H9 (cell line): ENCODE measurements at regions not wholly inside any gene's neighbourhood (a gene's known extent, or its start where the extent isn't known, plus 50 kb on each side); places are given as distances from the start of the nearest gene placed in this dataset.

Source experiments
- DNase-seq: peaks from one replicate; pipeline ENCODE4 v3.0.0-alpha.2; 2017
- H2AFZ ChIP-seq: one replicate; pipeline ENCODE4 v1.6.1; 2013; ENCODE audit warnings: mild to moderate bottlenecking, low read length, control low read depth, moderate library complexity
- H2AK5ac ChIP-seq: 2 replicates; pipeline ENCODE4 v1.6.1; 2013; ENCODE audit warnings: low read length, control low read depth, mixed read lengths; ENCODE audit not compliant: insufficient read length
- H2BK120ac ChIP-seq: one replicate; pipeline ENCODE4 v1.6.1; 2013; ENCODE audit warnings: low read depth, mild to moderate bottlenecking, low read length, control low read depth, inconsistent platforms; ENCODE audit not compliant: poor library complexity, severe bottlenecking
- H2BK12ac ChIP-seq: 2 replicates; pipeline ENCODE4 v1.6.1; 2013; ENCODE audit warnings: low read length, control low read depth, mixed read lengths, low read depth; ENCODE audit not compliant: insufficient read length
- H2BK15ac ChIP-seq: 2 replicates; pipeline ENCODE4 v1.6.1; 2013; ENCODE audit warnings: low read depth, low read length, control low read depth
- H2BK20ac ChIP-seq: one replicate; pipeline ENCODE4 v1.6.1; 2013; ENCODE audit warnings: low read depth, mild to moderate bottlenecking, low read length, control low read depth, inconsistent platforms; ENCODE audit not compliant: poor library complexity, severe bottlenecking
- H2BK5ac ChIP-seq: 2 replicates; pipeline ENCODE4 v1.6.1; 2013; ENCODE audit warnings: low read length, control low read depth, mixed read lengths; ENCODE audit not compliant: insufficient read length
- H3K14ac ChIP-seq: 2 replicates; pipeline ENCODE4 v1.6.1; 2013; ENCODE audit warnings: low read length, control low read depth; ENCODE audit not compliant: insufficient read depth
- H3K18ac ChIP-seq: 2 replicates; pipeline ENCODE4 v1.6.1; 2013; ENCODE audit warnings: low read depth, mild to moderate bottlenecking, mixed read lengths, low read length, control low read depth; ENCODE audit not compliant: insufficient read length
- H3K23ac ChIP-seq: 2 replicates; pipeline ENCODE4 v1.6.1; 2013; ENCODE audit warnings: low read length, control low read depth, mixed read lengths, low read depth; ENCODE audit not compliant: insufficient read length
- H3K23me2 ChIP-seq: 2 replicates; pipeline ENCODE4 v1.6.1; 2013; ENCODE audit warnings: low read depth, mild to moderate bottlenecking, mixed read lengths, low read length, control low read depth; ENCODE audit not compliant: insufficient read length, poor library complexity, severe bottlenecking
- H3K27ac ChIP-seq: 2 replicates; pipeline ENCODE4 v1.5.1; 2013; ENCODE audit warnings: low read length, control low read depth, mixed read lengths, low read depth; ENCODE audit not compliant: insufficient read length
- H3K27me3 ChIP-seq: 2 replicates; pipeline ENCODE4 v1.6.1; 2013; ENCODE audit warnings: low read length, control low read depth, inconsistent platforms; ENCODE audit not compliant: insufficient read depth
- H3K4ac ChIP-seq: 2 replicates; pipeline ENCODE4 v1.6.1; 2013; ENCODE audit warnings: low read depth, mild to moderate bottlenecking, control low read depth, inconsistent platforms, low read length, moderate library complexity
- H3K4me1 ChIP-seq: 2 replicates; pipeline ENCODE4 v1.6.1; 2013; ENCODE audit warnings: low read length, control low read depth, inconsistent platforms; ENCODE audit not compliant: insufficient read depth
- H3K4me2 ChIP-seq: 2 replicates; pipeline ENCODE4 v1.6.1; 2013; ENCODE audit warnings: low read length, control low read depth, mixed read lengths; ENCODE audit not compliant: insufficient read length, insufficient read depth
- H3K56ac ChIP-seq: 2 replicates; pipeline ENCODE4 v1.6.1; 2013; ENCODE audit warnings: low read depth, mild to moderate bottlenecking, mixed read lengths, low read length, control low read depth; ENCODE audit not compliant: insufficient read length
- H3K79me1 ChIP-seq: 2 replicates; pipeline ENCODE4 v1.6.1; 2013; ENCODE audit warnings: low read depth, mild to moderate bottlenecking, moderate library complexity, low read length, control low read depth, inconsistent platforms; ENCODE audit not compliant: insufficient read depth, poor library complexity, severe bottlenecking
- H3K79me2 ChIP-seq: 2 replicates; pipeline ENCODE4 v1.6.1; 2013; ENCODE audit warnings: low read length, control low read depth, inconsistent platforms; ENCODE audit not compliant: insufficient read depth
- H3K9ac ChIP-seq: 2 replicates; pipeline ENCODE4 v1.6.1; 2013; ENCODE audit warnings: low read length, control low read depth, mixed read lengths; ENCODE audit not compliant: insufficient read length; ENCODE audit errors: extremely low read depth
- H3K9me3 ChIP-seq: one replicate; pipeline ENCODE4 v1.6.1; 2013; ENCODE audit warnings: low read depth, low read length, inconsistent platforms; ENCODE audit not compliant: control insufficient read depth
- H3T11ph ChIP-seq: one replicate; pipeline ENCODE4 v1.6.1; 2013; ENCODE audit warnings: mild to moderate bottlenecking, low read length, control low read depth, inconsistent platforms
- H4K20me1 ChIP-seq: one replicate; pipeline ENCODE4 v1.6.1; 2013; ENCODE audit not compliant: control insufficient read depth, insufficient read length, insufficient read depth
- H4K5ac ChIP-seq: 2 replicates; pipeline ENCODE4 v1.6.1; 2013; ENCODE audit warnings: low read depth, mild to moderate bottlenecking, mixed read lengths, low read length, control low read depth; ENCODE audit not compliant: insufficient read length
- H4K8ac ChIP-seq: replicated peaks from 2 replicates; pipeline ENCODE4 v1.6.1; 2013; ENCODE audit warnings: low read length, control low read depth, mixed read lengths, low read depth; ENCODE audit not compliant: insufficient read length
- H4K91ac ChIP-seq: 2 replicates; pipeline ENCODE4 v1.6.1; 2013; ENCODE audit warnings: low read depth, mild to moderate bottlenecking, moderate library complexity, mixed read lengths, low read length, control low read depth; ENCODE audit not compliant: insufficient read length
- H3K27ac Mint-ChIP-seq, 3 experiments: 2 replicates in 2 of 3; 3 replicates in 1 of 3; pipeline ENCODE4 v1.8.0; 2020 to 2021; ENCODE audit warnings: mixed read lengths in 3 of 3, mild to moderate bottlenecking in 1 of 3, moderate library complexity in 1 of 3
- H3K27me3 Mint-ChIP-seq: 2 replicates; pipeline ENCODE4 v1.8.0; 2021; ENCODE audit warnings: low read depth, mild to moderate bottlenecking, moderate library complexity, mixed read lengths
- H3K36me3 Mint-ChIP-seq, 3 experiments: 2 replicates in 2 of 3; 3 replicates in 1 of 3; pipeline ENCODE4 v1.8.0; 2020 to 2021; ENCODE audit warnings: low read depth in 3 of 3, mixed read lengths in 3 of 3; ENCODE audit not compliant: insufficient read depth in 1 of 3
- H3K4me1 Mint-ChIP-seq, 2 experiments: 2 replicates each; pipeline ENCODE4 v1.8.0; 2020; ENCODE audit warnings: mixed read lengths in 2 of 2
- H3K4me3 Mint-ChIP-seq, 2 experiments: 2 replicates in 1 of 2; 3 replicates in 1 of 2; pipeline ENCODE4 v1.8.0; 2020 to 2021; ENCODE audit warnings: mild to moderate bottlenecking in 2 of 2, mixed read lengths in 2 of 2, moderate library complexity in 1 of 2
- H3K9me3 Mint-ChIP-seq, 2 experiments: 2 replicates in 1 of 2; 3 replicates in 1 of 2; pipeline ENCODE4 v1.8.0; 2020; ENCODE audit warnings: mild to moderate bottlenecking in 2 of 2, mixed read lengths in 2 of 2, moderate library complexity in 1 of 2
- WGBS: extraction: QIAGEN DNeasy Blood & Tissue Kit; methylation state at CpG from one replicate; pipeline ENCODE4 v1.1.7; 2013; ENCODE audit warnings: missing lambda C conversion rate, low lambda C conversion rate, mixed read lengths; ENCODE audit not compliant: insufficient read length; ENCODE audit errors: extremely low coverage; 5-methylcytosine and 5-hydroxymethylcytosine counted together
- TF ChIP-seq, protein P1 (sequence below): fragments of 200-600 bp; sonication (generic); conservative IDR thresholded peaks from 3 replicates; pipeline ENCODE4 v1.8.0; 2021; ENCODE audit warnings: antibody characterized with exemption, mild to moderate bottlenecking

DNA sequence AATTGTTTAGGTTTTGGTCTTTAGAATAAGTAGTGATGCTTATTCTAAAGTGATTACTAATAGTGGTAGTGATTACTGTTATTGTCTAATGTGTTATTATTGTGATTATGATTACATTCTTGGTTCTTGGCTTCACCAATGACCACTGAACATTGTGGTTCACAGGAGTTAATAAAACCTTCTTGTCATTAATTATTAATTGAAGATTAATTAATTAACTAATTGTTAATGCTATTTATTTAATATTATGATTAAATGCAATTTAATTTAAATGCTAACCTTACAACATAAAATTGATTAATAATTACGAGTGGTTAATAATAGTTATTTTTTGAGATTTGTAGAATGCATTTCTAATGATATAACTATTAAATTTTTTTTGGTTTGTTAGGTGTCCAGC, 747.7 kb upstream of the POM121L12 start:
- no peaks in the 10 kb centered on the region for H3K4me1 Mint-ChIP-seq
- Histone ChIP-seq H3K9ac (no peak overlapping the region), H3K14ac (no peak overlapping the region)

More for the DNA sequence above, 747.7 kb upstream of the POM121L12 start:
- Histone ChIP-seq H3T11ph (no peak overlapping the region), H3K18ac (no peak overlapping the region), H3K79me1 (no peaks in the 10 kb centered on the region), H3K23ac (no peak overlapping the region), H4K5ac (no peak overlapping the region), H2AK5ac (no peak overlapping the region), H2BK5ac (no peak overlapping the region), H3K23me2 (peaks cover 2% of the 10 kb centered on the region), H4K20me1 (no peaks in the 10 kb centered on the region), H3K27ac (no peak overlapping the region), H2BK120ac (no peak overlapping the region), H3K27me3 (no peaks in the 10 kb centered on the region), H3K56ac (no peak overlapping the region), H3K4me2 (no peak overlapping the region), H2BK12ac (no peak overlapping the region), H3K4ac (no peak overlapping the region), H4K8ac (no peak overlapping the region), H2AFZ (no peak overlapping the region), H3K9me3 (no peaks in the 10 kb centered on the region), H2BK20ac (no peak overlapping the region), H2BK15ac (no peak overlapping the region), H4K91ac (no peak overlapping the region), H3K4me1 (no peaks in the 10 kb centered on the region; the same call in 1 of the 2 replicates), H3K79me2 (no peaks in the 10 kb centered on the region)
- H3K9me3 Mint-ChIP-seq = no peaks in the 10 kb centered on the region
- no peak overlapping the region for H3K4me3 Mint-ChIP-seq
- no peaks in the 10 kb centered on the region for H3K27me3 Mint-ChIP-seq
- no CpG with 5 or more reads among the region's 1 CpG for WGBS
- TF ChIP-seq, protein P1, sequence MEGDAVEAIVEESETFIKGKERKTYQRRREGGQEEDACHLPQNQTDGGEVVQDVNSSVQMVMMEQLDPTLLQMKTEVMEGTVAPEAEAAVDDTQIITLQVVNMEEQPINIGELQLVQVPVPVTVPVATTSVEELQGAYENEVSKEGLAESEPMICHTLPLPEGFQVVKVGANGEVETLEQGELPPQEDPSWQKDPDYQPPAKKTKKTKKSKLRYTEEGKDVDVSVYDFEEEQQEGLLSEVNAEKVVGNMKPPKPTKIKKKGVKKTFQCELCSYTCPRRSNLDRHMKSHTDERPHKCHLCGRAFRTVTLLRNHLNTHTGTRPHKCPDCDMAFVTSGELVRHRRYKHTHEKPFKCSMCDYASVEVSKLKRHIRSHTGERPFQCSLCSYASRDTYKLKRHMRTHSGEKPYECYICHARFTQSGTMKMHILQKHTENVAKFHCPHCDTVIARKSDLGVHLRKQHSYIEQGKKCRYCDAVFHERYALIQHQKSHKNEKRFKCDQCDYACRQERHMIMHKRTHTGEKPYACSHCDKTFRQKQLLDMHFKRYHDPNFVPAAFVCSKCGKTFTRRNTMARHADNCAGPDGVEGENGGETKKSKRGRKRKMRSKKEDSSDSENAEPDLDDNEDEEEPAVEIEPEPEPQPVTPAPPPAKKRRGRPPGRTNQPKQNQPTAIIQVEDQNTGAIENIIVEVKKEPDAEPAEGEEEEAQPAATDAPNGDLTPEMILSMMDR = no peak
- H3K27ac Mint-ChIP-seq = no peak overlapping the region
- no peaks in the 10 kb centered on the region for H3K36me3 Mint-ChIP-seq
- DNase-seq = no peak
